ENCODE measurements at regions not wholly inside any gene's neighbourhood (a gene's known extent, or its start where the extent isn't known, plus 50 kb on each side); places are given as distances from the start of the nearest gene placed in this dataset.

- Histone ChIP-seq H3K4me3 (ENCODE audit: low read length) (no peak overlapping the region), H3K9me3 (ENCODE audit: insufficient read depth, low read depth, low read length) (0 out of 2 replicates have a peak, but pooled peaks cover 3% of the 10 kb centered on the region), H3K27ac (ENCODE audit: low read depth, low read length) (no peak overlapping the region), H3K36me3 (ENCODE audit: insufficient read depth, low read length) (no peaks in the 10 kb centered on the region), H3K27me3 (ENCODE audit: insufficient read depth, low read length) (no peaks in the 10 kb centered on the region), H3K9ac (ENCODE audit: low read depth, low read length) (no peak overlapping the region), H3K4me1 (ENCODE audit: insufficient read depth, low read length) (no peaks in the 10 kb centered on the region)
- WGBS, result 86% methylated on average over 9 of the region's 9 CpGs
These were observed 142.0 kb upstream of the RTL1 start for GRCh38 chr14:101045511-101045910.

GRCh38 chr14:101046071-101046470 lies 142.5 kb upstream of the RTL1 start:
- Histone ChIP-seq H3K9me3 (ENCODE audit: insufficient read depth, low read depth, low read length) (0 out of 2 replicates have a peak, but pooled peaks cover 4% of the 10 kb centered on the region), H3K27me3 (ENCODE audit: insufficient read depth, low read length) (no peaks in the 10 kb centered on the region), H3K27ac (ENCODE audit: low read depth, low read length) (no peak overlapping the region), H3K4me3 (ENCODE audit: low read length) (no peak overlapping the region), H3K36me3 (ENCODE audit: insufficient read depth, low read length) (no peaks in the 10 kb centered on the region), H3K9ac (ENCODE audit: low read depth, low read length) (no peak overlapping the region), H3K4me1 (ENCODE audit: insufficient read depth, low read length) (no peaks in the 10 kb centered on the region)
- 91% methylated on average over 17 of the region's 17 CpGs for WGBS

GRCh38 chr14:101047326-101047725 lies 143.8 kb upstream of the RTL1 start:
- H3K4me3 ChIP-seq (ENCODE audit: low read length), result no peak overlapping the region
- WGBS, result 86% methylated on average over 11 of the region's 11 CpGs
- H3K27ac ChIP-seq (ENCODE audit: low read depth, low read length), result no peak overlapping the region
- H3K27me3 ChIP-seq (ENCODE audit: insufficient read depth, low read length), result no peaks in the 10 kb centered on the region
- 0 out of 2 replicates have a peak, but pooled peaks cover 6% of the 10 kb centered on the region for H3K9me3 ChIP-seq (ENCODE audit: insufficient read depth, low read depth, low read length)
- H3K9ac ChIP-seq (ENCODE audit: low read depth, low read length), result no peak overlapping the region
- H3K4me1 ChIP-seq (ENCODE audit: insufficient read depth, low read length), result no peaks in the 10 kb centered on the region
- no peaks in the 10 kb centered on the region for H3K36me3 ChIP-seq (ENCODE audit: insufficient read depth, low read length)

- Histone ChIP-seq H3K36me3 (ENCODE audit: insufficient read depth, low read length) (no peaks in the 10 kb centered on the region), H3K9me3 (ENCODE audit: insufficient read depth, low read depth, low read length) (0 out of 2 replicates have a peak, but pooled peaks cover 6% of the 10 kb centered on the region), H3K4me3 (ENCODE audit: low read length) (no peak overlapping the region), H3K27ac (ENCODE audit: low read depth, low read length) (no peak overlapping the region), H3K4me1 (ENCODE audit: insufficient read depth, low read length) (no peaks in the 10 kb centered on the region), H3K9ac (ENCODE audit: low read depth, low read length) (no peak overlapping the region), H3K27me3 (ENCODE audit: insufficient read depth, low read length) (no peaks in the 10 kb centered on the region)
- 95% methylated on average over 14 of the region's 14 CpGs for WGBS
These were observed 145.2 kb upstream of the RTL1 start for GRCh38 chr14:101048766-101049165.

GRCh38 chr14:101049511-101049910 lies 146.0 kb upstream of the RTL1 start:
- Histone ChIP-seq H3K4me1 (ENCODE audit: insufficient read depth, low read length) (no peaks in the 10 kb centered on the region), H3K36me3 (ENCODE audit: insufficient read depth, low read length) (no peaks in the 10 kb centered on the region), H3K27me3 (ENCODE audit: insufficient read depth, low read length) (no peaks in the 10 kb centered on the region), H3K9ac (ENCODE audit: low read depth, low read length) (no peak overlapping the region), H3K27ac (ENCODE audit: low read depth, low read length) (no peak overlapping the region), H3K9me3 (ENCODE audit: insufficient read depth, low read depth, low read length) (0 out of 2 replicates have a peak, but pooled peaks cover 6% of the 10 kb centered on the region), H3K4me3 (ENCODE audit: low read length) (no peak overlapping the region)
- WGBS, result 95% methylated on average over 12 of the region's 12 CpGs

GRCh38 chr14:101049942-101050341 lies 146.4 kb upstream of the RTL1 start:
- Histone ChIP-seq H3K27ac (ENCODE audit: low read depth, low read length) (no peak overlapping the region), H3K4me1 (ENCODE audit: insufficient read depth, low read length) (no peaks in the 10 kb centered on the region), H3K27me3 (ENCODE audit: insufficient read depth, low read length) (no peaks in the 10 kb centered on the region), H3K9me3 (ENCODE audit: insufficient read depth, low read depth, low read length) (0 out of 2 replicates have a peak, but pooled peaks cover 6% of the 10 kb centered on the region), H3K4me3 (ENCODE audit: low read length) (no peak overlapping the region), H3K9ac (ENCODE audit: low read depth, low read length) (no peak overlapping the region), H3K36me3 (ENCODE audit: insufficient read depth, low read length) (no peaks in the 10 kb centered on the region)
- 92% methylated on average over 6 of the region's 6 CpGs for WGBS

- WGBS, result 94% methylated on average over 17 of the region's 17 CpGs
- H3K36me3 ChIP-seq (ENCODE audit: insufficient read depth, low read length), result no peaks in the 10 kb centered on the region
- no peaks in the 10 kb centered on the region for H3K4me1 ChIP-seq (ENCODE audit: insufficient read depth, low read length)
- H3K27me3 ChIP-seq (ENCODE audit: insufficient read depth, low read length), result no peaks in the 10 kb centered on the region
- H3K9me3 ChIP-seq (ENCODE audit: insufficient read depth, low read depth, low read length), result 0 out of 2 replicates have a peak, but pooled peaks cover 6% of the 10 kb centered on the region
- no peak overlapping the region for H3K9ac ChIP-seq (ENCODE audit: low read depth, low read length)
- H3K4me3 ChIP-seq (ENCODE audit: low read length), result no peak overlapping the region
- no peak overlapping the region for H3K27ac ChIP-seq (ENCODE audit: low read depth, low read length)
These were observed 147.5 kb upstream of the RTL1 start for GRCh38 chr14:101050901-101051490.

- H3K27me3 ChIP-seq (ENCODE audit: insufficient read depth, low read length), result no peaks in the 10 kb centered on the region
- H3K9ac ChIP-seq (ENCODE audit: low read depth, low read length), result no peak overlapping the region
- 92% methylated on average over 7 of the region's 7 CpGs for WGBS
- H3K4me3 ChIP-seq (ENCODE audit: low read length), result no peak overlapping the region
- H3K9me3 ChIP-seq (ENCODE audit: insufficient read depth, low read depth, low read length), result 0 out of 2 replicates have a peak, but pooled peaks cover 9% of the 10 kb centered on the region
- H3K4me1 ChIP-seq (ENCODE audit: insufficient read depth, low read length), result no peaks in the 10 kb centered on the region
- no peaks in the 10 kb centered on the region for H3K36me3 ChIP-seq (ENCODE audit: insufficient read depth, low read length)
- H3K27ac ChIP-seq (ENCODE audit: low read depth, low read length), result no peak overlapping the region
These were observed 151.1 kb upstream of the RTL1 start for GRCh38 chr14:101054671-101055070.

- Histone ChIP-seq H3K4me3 (ENCODE audit: low read length) (no peak overlapping the region), H3K36me3 (ENCODE audit: insufficient read depth, low read length) (no peaks in the 10 kb centered on the region), H3K9me3 (ENCODE audit: insufficient read depth, low read depth, low read length) (0 out of 2 replicates have a peak, but pooled peaks cover 9% of the 10 kb centered on the region), H3K9ac (ENCODE audit: low read depth, low read length) (no peak overlapping the region), H3K27me3 (ENCODE audit: insufficient read depth, low read length) (no peaks in the 10 kb centered on the region), H3K27ac (ENCODE audit: low read depth, low read length) (no peak overlapping the region), H3K4me1 (ENCODE audit: insufficient read depth, low read length) (no peaks in the 10 kb centered on the region)
- 92% methylated on average over 15 of the region's 15 CpGs for WGBS
These were observed 151.7 kb upstream of the RTL1 start for GRCh38 chr14:101055106-101055662.

- 94% methylated on average over 12 of the region's 12 CpGs for WGBS
- Histone ChIP-seq H3K27me3 (ENCODE audit: insufficient read depth, low read length) (no peaks in the 10 kb centered on the region), H3K36me3 (ENCODE audit: insufficient read depth, low read length) (no peaks in the 10 kb centered on the region), H3K9ac (ENCODE audit: low read depth, low read length) (no peak overlapping the region), H3K4me1 (ENCODE audit: insufficient read depth, low read length) (no peaks in the 10 kb centered on the region), H3K4me3 (ENCODE audit: low read length) (no peak overlapping the region), H3K9me3 (ENCODE audit: insufficient read depth, low read depth, low read length) (0 out of 2 replicates have a peak, but pooled peaks cover 6% of the 10 kb centered on the region), H3K27ac (ENCODE audit: low read depth, low read length) (no peak overlapping the region)
These were observed 152.4 kb upstream of the RTL1 start for GRCh38 chr14:101055776-101056374.

- Histone ChIP-seq H3K27me3 (ENCODE audit: insufficient read depth, low read length) (no peaks in the 10 kb centered on the region), H3K4me3 (ENCODE audit: low read length) (no peak overlapping the region), H3K4me1 (ENCODE audit: insufficient read depth, low read length) (no peaks in the 10 kb centered on the region), H3K36me3 (ENCODE audit: insufficient read depth, low read length) (no peaks in the 10 kb centered on the region), H3K27ac (ENCODE audit: low read depth, low read length) (no peak overlapping the region), H3K9ac (ENCODE audit: low read depth, low read length) (no peak overlapping the region), H3K9me3 (ENCODE audit: insufficient read depth, low read depth, low read length) (0 out of 2 replicates have a peak, but pooled peaks cover 6% of the 10 kb centered on the region)
- WGBS, result 94% methylated on average over 2 of the region's 2 CpGs
These were observed 152.9 kb upstream of the RTL1 start for GRCh38 chr14:101056446-101056845.
